H1 (cell line): ENCODE measurements at regions not wholly inside any gene's neighbourhood (a gene's known extent, or its start where the extent isn't known, plus 50 kb on each side); places are given as distances from the start of the nearest gene placed in this dataset.

Experiments used
- CTCF ChIA-PET: fragments of 300-600 bp; sonication (Branson Sonifier 250); formaldehyde crosslinking; loops from one replicate; lab custom pipeline; 2021; ENCODE audit not compliant: partially characterized antibody; lab: Charles Lee
- POLR2A ChIA-PET: fragments of 300-600 bp; sonication (Branson Sonifier 250); formaldehyde crosslinking; loops from one replicate; lab custom pipeline; 2021; ENCODE audit warnings: inconsistent platforms; ENCODE audit not compliant: partially characterized antibody; lab: Charles Lee
- DNase-seq, 2 experiments: peaks; one replicate each; pipeline versions ENCODE4 v3.0.0 to v3.0.0-alpha.2; 2010 to 2022; ENCODE audit warnings: low spot score in 2 of 2, low read depth in 1 of 2, mixed read lengths in 1 of 2
- FAIRE-seq: peaks from 2 replicates; lab custom pipeline; 2011; peaks lifted over from hg19 to GRCh38; lab: Jason Lieb, UNC
- H2AFZ ChIP-seq: 2 replicates; pipeline ENCODE4 v1.8.1; 2012; ENCODE audit warnings: low read length, inconsistent platforms
- H2AK5ac ChIP-seq: 2 replicates; pipeline ENCODE4 v1.6.1; 2013; ENCODE audit warnings: low read depth, low read length
- H2BK120ac ChIP-seq: replicated peaks from 2 replicates; pipeline ENCODE3; 2013; ENCODE audit warnings: low read depth, low read length, inconsistent platforms
- H2BK12ac ChIP-seq: 2 replicates; pipeline ENCODE4 v1.6.1; 2013; ENCODE audit warnings: low read depth, low read length
- H2BK15ac ChIP-seq: 2 replicates; pipeline ENCODE4 v1.6.1; 2013; ENCODE audit warnings: low read length
- H2BK20ac ChIP-seq: 2 replicates; pipeline ENCODE4 v1.6.1; 2013; ENCODE audit warnings: low read length
- H2BK5ac ChIP-seq: 2 replicates; pipeline ENCODE4 v1.6.1; 2013; ENCODE audit warnings: low read depth, low read length
- H3K14ac ChIP-seq: 2 replicates; pipeline ENCODE4 v1.6.1; 2013; ENCODE audit warnings: inconsistent platforms; ENCODE audit not compliant: insufficient read length
- H3K18ac ChIP-seq: 2 replicates; pipeline ENCODE4 v1.6.1; 2013; ENCODE audit warnings: low read length; ENCODE audit errors: extremely low read depth
- H3K23ac ChIP-seq: 2 replicates; pipeline ENCODE4 v1.6.1; 2013; ENCODE audit warnings: inconsistent platforms; ENCODE audit not compliant: insufficient read length
- H3K23me2 ChIP-seq: 2 replicates; pipeline ENCODE4 v1.6.1; 2013; ENCODE audit warnings: low read depth, low read length
- H3K27ac ChIP-seq: 2 replicates; pipeline ENCODE4 v1.6.1; 2011; ENCODE audit warnings: low read depth, low read length, inconsistent platforms
- H3K27me3 ChIP-seq, 4 experiments: replicated peaks in 1 of 4; 1 replicate in 1 of 4; 2 replicates in 3 of 4; pipeline versions ENCODE4 v1.6.1 to v1.8.1; 2011 to 2013; ENCODE audit warnings: low read length in 3 of 4, mild to moderate bottlenecking in 3 of 4, inconsistent platforms in 2 of 4, mixed read lengths in 2 of 4, moderate library complexity in 1 of 4; ENCODE audit not compliant: control insufficient read depth in 3 of 4, insufficient read depth in 3 of 4; ENCODE audit errors: extremely low read depth in 1 of 4
- H3K36me3 ChIP-seq, 4 experiments: 2 replicates each; pipeline versions ENCODE4 v1.6.1 to v1.8.1; 2011 to 2013; ENCODE audit warnings: mild to moderate bottlenecking in 4 of 4, low read length in 3 of 4, moderate library complexity in 2 of 4, control low read depth in 1 of 4, inconsistent platforms in 1 of 4; ENCODE audit not compliant: insufficient read depth in 4 of 4, control insufficient read depth in 2 of 4
- H3K4ac ChIP-seq: replicated peaks from 2 replicates; pipeline ENCODE3; 2013; ENCODE audit warnings: low read length, low read depth, mixed read lengths, inconsistent platforms; ENCODE audit not compliant: insufficient read length
- H3K4me1 ChIP-seq, 4 experiments: replicated peaks in 1 of 4; 1 replicate in 1 of 4; 2 replicates in 3 of 4; pipeline versions ENCODE4 v1.6.1 to v1.8.1; 2011 to 2013; ENCODE audit warnings: low read length in 3 of 4, inconsistent platforms in 2 of 4, mixed read lengths in 1 of 4; ENCODE audit not compliant: insufficient read depth in 4 of 4, control insufficient read depth in 3 of 4
- H3K4me2 ChIP-seq, 2 experiments: 2 replicates each; pipeline versions ENCODE4 v1.6.1 to v1.8.1; 2011 to 2013; ENCODE audit warnings: low read depth in 2 of 2, low read length in 2 of 2, control low read depth in 1 of 2, inconsistent platforms in 1 of 2, mild to moderate bottlenecking in 1 of 2; ENCODE audit not compliant: insufficient read depth in 1 of 2
- H3K4me3 ChIP-seq, 4 experiments: fragments of 200-600, 300-600 bp in 1 of 4; sonication (generic), shearing (Covaris generic), sonication (Bioruptor Twin) in 1 of 4; 2 replicates each; pipeline versions ENCODE4 v1.5.1 to v1.8.1; 2011 to 2016; ENCODE audit warnings: low read length in 4 of 4, low read depth in 3 of 4, control low read depth in 2 of 4, inconsistent platforms in 2 of 4, mild to moderate bottlenecking in 2 of 4, mixed read lengths in 1 of 4, moderate library complexity in 1 of 4; ENCODE audit not compliant: insufficient read depth in 2 of 4; ENCODE audit errors: extremely low read depth in 1 of 4
- H3K56ac ChIP-seq: replicated peaks from 2 replicates; pipeline ENCODE3; 2013; ENCODE audit warnings: low read depth, mild to moderate bottlenecking, mixed read lengths, low read length, inconsistent platforms; ENCODE audit not compliant: insufficient read length
- H3K79me1 ChIP-seq: 2 replicates; pipeline ENCODE4 v1.6.1; 2013; ENCODE audit warnings: low read depth, low read length, control low read depth
- H3K79me2 ChIP-seq, 2 experiments: 2 replicates each; pipeline versions ENCODE4 v1.6.1 to v1.8.1; 2012 to 2013; ENCODE audit warnings: low read length in 2 of 2, mild to moderate bottlenecking in 2 of 2, inconsistent platforms in 1 of 2; ENCODE audit not compliant: insufficient read depth in 2 of 2, control insufficient read depth in 1 of 2
- H3K9ac ChIP-seq, 4 experiments: replicated peaks in 1 of 4; 1 replicate in 1 of 4; 2 replicates in 3 of 4; pipeline versions ENCODE4 v1.6.1 to v1.8.1; 2011 to 2013; ENCODE audit warnings: low read depth in 3 of 4, low read length in 3 of 4, control low read depth in 2 of 4, mild to moderate bottlenecking in 2 of 4, moderate library complexity in 2 of 4, inconsistent platforms in 1 of 4; ENCODE audit errors: extremely low read depth in 1 of 4
- H3K9me3 ChIP-seq, 2 experiments: 2 replicates each; pipeline versions ENCODE4 v1.6.1 to v1.8.1; 2012 to 2013; ENCODE audit warnings: mild to moderate bottlenecking in 2 of 2, moderate library complexity in 2 of 2, control low read depth in 1 of 2, inconsistent platforms in 1 of 2, low read depth in 1 of 2, low read length in 1 of 2, mixed read lengths in 1 of 2; ENCODE audit not compliant: insufficient read depth in 2 of 2
- H4K20me1 ChIP-seq, 2 experiments: replicated peaks in 1 of 2; 2 replicates each; pipeline versions ENCODE3 to v1.8.1; 2011 to 2013; ENCODE audit warnings: inconsistent platforms in 2 of 2, low read length in 2 of 2, mild to moderate bottlenecking in 1 of 2; ENCODE audit not compliant: insufficient read depth in 2 of 2, control insufficient read depth in 1 of 2
- H4K5ac ChIP-seq: 2 replicates; pipeline ENCODE4 v1.6.1; 2013; ENCODE audit warnings: low read length, low read depth, mixed read lengths, inconsistent platforms; ENCODE audit not compliant: insufficient read length
- H4K8ac ChIP-seq: 2 replicates; pipeline ENCODE4 v1.8.0; 2013; ENCODE audit warnings: mild to moderate bottlenecking, moderate library complexity, low read length, inconsistent platforms; ENCODE audit not compliant: insufficient read depth; ENCODE audit errors: extremely low read depth
- H4K91ac ChIP-seq: replicated peaks from 2 replicates; pipeline ENCODE3; 2013; ENCODE audit warnings: low read length, mixed read lengths, inconsistent platforms; ENCODE audit not compliant: insufficient read length
- CEBPB ChIP-seq: IDR thresholded peaks from 2 replicates; pipeline ENCODE4 v1.6.1; 2012; ENCODE audit warnings: low read depth, low read length
- CTCF ChIP-seq, 3 experiments: IDR thresholded peaks; 1 replicate in 2 of 3; 2 replicates in 1 of 3; pipeline versions ENCODE4 v1.5.1 to v1.6.1; 2011; ENCODE audit warnings: low read length in 3 of 3, mild to moderate bottlenecking in 3 of 3, inconsistent platforms in 2 of 3, low read depth in 1 of 3, moderate library complexity in 1 of 3; ENCODE audit not compliant: insufficient read depth in 1 of 3; ENCODE audit errors: control extremely low read depth in 1 of 3
- FOSL1 ChIP-seq: IDR thresholded peaks from 2 replicates; pipeline ENCODE4 v1.6.1; 2011; ENCODE audit warnings: mild to moderate bottlenecking, low read depth, low read length, moderate library complexity; ENCODE audit not compliant: insufficient read depth
- JUN ChIP-seq: IDR thresholded peaks from 2 replicates; pipeline ENCODE4 v1.6.1; 2011; ENCODE audit warnings: low read depth, mild to moderate bottlenecking, improper control_type of control experiment, low read length
- NANOG ChIP-seq: IDR thresholded peaks from 2 replicates; pipeline ENCODE4 v1.6.1; 2011; ENCODE audit warnings: low read length, low read depth, mild to moderate bottlenecking, inconsistent platforms; ENCODE audit not compliant: insufficient read depth, poor library complexity, severe bottlenecking
- POLR2AphosphoS5 ChIP-seq: IDR thresholded peaks from 2 replicates; pipeline ENCODE4 v1.6.1; 2011; ENCODE audit warnings: low read depth, low read length
- RAD21 ChIP-seq, 2 experiments: IDR thresholded peaks in 1 of 2; conservative IDR thresholded peaks in 1 of 2; 2 replicates each; pipeline ENCODE4 v1.6.1; 2011; ENCODE audit warnings: low read depth in 2 of 2, low read length in 2 of 2, improper control_type of control experiment in 1 of 2, inconsistent platforms in 1 of 2, mild to moderate bottlenecking in 1 of 2, moderate library complexity in 1 of 2
- SIN3A ChIP-seq, 2 experiments: IDR thresholded peaks in 1 of 2; conservative IDR thresholded peaks in 1 of 2; 2 replicates each; pipeline ENCODE4 v1.6.1; 2011 to 2012; ENCODE audit warnings: low read length in 2 of 2, improper control_type of control experiment in 1 of 2, low read depth in 1 of 2, mild to moderate bottlenecking in 1 of 2
- SIRT6 ChIP-seq: IDR thresholded peaks from one replicate; pipeline ENCODE4 v1.7.1; 2012; ENCODE audit warnings: low read length, inconsistent platforms
- SP2 ChIP-seq: IDR thresholded peaks from 2 replicates; pipeline ENCODE4 v1.6.1; 2012; ENCODE audit warnings: mild to moderate bottlenecking, low read length, inconsistent platforms
- USF2 ChIP-seq: IDR thresholded peaks from 2 replicates; pipeline ENCODE4 v1.6.1; 2011; ENCODE audit warnings: low read length, improper control_type of control experiment
- WGBS, 2 experiments: shearing (Covaris generic) in 1 of 2; methylation state at CpG; one replicate each; pipeline versions ENCODE4 v1.1.6 to v1.1.7; 2013 to 2015; ENCODE audit warnings: low lambda C conversion rate in 2 of 2, mixed read lengths in 2 of 2, inconsistent platforms in 1 of 2, low coverage in 1 of 2, missing lambda C conversion rate in 1 of 2; ENCODE audit not compliant: insufficient replicate concordance in 2 of 2, insufficient coverage in 1 of 2, insufficient read length in 1 of 2; ENCODE audit errors: extremely low coverage in 1 of 2, missing lambda C conversion rate in 1 of 2; 5-methylcytosine and 5-hydroxymethylcytosine counted together

- FAIRE-seq: no peak
- no peaks in the 10 kb centered on the region for H3K9me3 ChIP-seq
- H3K23ac ChIP-seq: no peak overlapping the region
- H4K20me1 ChIP-seq: no peaks in the 10 kb centered on the region
- H2AFZ ChIP-seq: no peak overlapping the region
- H3K79me1 ChIP-seq: no peaks in the 10 kb centered on the region
- no peak overlapping the region for H3K56ac ChIP-seq
- no peak overlapping the region for H2BK12ac ChIP-seq
- no peak overlapping the region for H3K4ac ChIP-seq
- no peaks in the 10 kb centered on the region for H3K79me2 ChIP-seq
- no peaks in the 10 kb centered on the region for H3K23me2 ChIP-seq
- no peak overlapping the region for H3K27ac ChIP-seq
- no peak overlapping the region for H3K18ac ChIP-seq
- no peak overlapping the region for H3K4me2 ChIP-seq
- H2BK5ac ChIP-seq: no peak overlapping the region
- no peak overlapping the region for H2BK15ac ChIP-seq
- WGBS, 2 experiments: 86 to 100% methylated on average over 2 to 3 of the region's 3 CpGs
- no peak for DNase-seq
- no peak overlapping the region for H4K8ac ChIP-seq
- no peak overlapping the region for H2BK120ac ChIP-seq
- H3K14ac ChIP-seq: no peak overlapping the region
- H3K9ac ChIP-seq: no peak overlapping the region
- no peak overlapping the region for H4K91ac ChIP-seq
- no peak overlapping the region for H4K5ac ChIP-seq
- ChIA-PET CTCF (no interaction called here), POLR2A (no interaction called here)
- H3K4me1 ChIP-seq: no peaks in the 10 kb centered on the region
- no peak overlapping the region for H2BK20ac ChIP-seq
- no peaks in the 10 kb centered on the region for H3K36me3 ChIP-seq
- H3K27me3 ChIP-seq: no peaks in the 10 kb centered on the region
- H2AK5ac ChIP-seq: no peak overlapping the region
- H3K4me3 ChIP-seq: no peak overlapping the region
- TF ChIP-seq SIRT6 (no peak), JUN (no peak), CTCF (IDR thresholded peaks at IDR 0.05; ENCODE audit: control extremely low read depth in 1 of 3, insufficient read depth in 1 of 3, low read depth in 1 of 3, low read length in 3 of 3) (no peak), SP2 (no peak), RAD21 (IDR thresholded peaks at IDR 0.05 in 1 of 2, conservative IDR thresholded peaks at IDR 0.05 in 1 of 2; ENCODE audit: low read depth in 2 of 2, low read length in 2 of 2) (no peak), SIN3A (conservative IDR thresholded peaks at IDR 0.05 in 1 of 2, IDR thresholded peaks at IDR 0.05 in 1 of 2; ENCODE audit: low read depth in 1 of 2, low read length in 2 of 2) (no peak), FOSL1 (no peak), NANOG (no peak), CEBPB (no peak), POLR2AphosphoS5 (no peak), USF2 (no peak)
Measured at GRCh38 chr1:195085196-195085595, 1523.0 kb downstream of the KCNT2 start.
